SK-N-SH treated with all-trans-retinoic acid at 6 μM for 48 hours (cell line): ENCODE measurements at regions not wholly inside any gene's neighbourhood (a gene's known extent, or its start where the extent isn't known, plus 50 kb on each side); places are given as distances from the start of the nearest gene placed in this dataset.

Experiments
- ATAC-seq: fragments of 200-7000 bp; cut with Tn5 transposase; 3 replicates; pipeline ENCODE4 v1.9.1; 2020; ENCODE audit warnings: mild to moderate bottlenecking, moderate library complexity
- ARNTL ChIP-seq: fragments of 450-650 bp; formaldehyde crosslinking; IDR thresholded peaks from 2 replicates; pipeline ENCODE4 v1.5.0; 2020; ENCODE audit warnings: low read depth, mild to moderate bottlenecking, moderate library complexity, borderline replicate concordance
- BACH2 ChIP-seq: fragments of 250-450 bp; sonication (Bioruptor Pico); IDR thresholded peaks from 2 replicates; pipeline ENCODE4 v1.9.0; 2021; ENCODE audit warnings: mild to moderate bottlenecking, borderline replicate concordance
- CSDC2 ChIP-seq: fragments of 250-450 bp; sonication (Bioruptor Pico); IDR thresholded peaks from 2 replicates; pipeline ENCODE4 v1.5.0; 2020; ENCODE audit warnings: mild to moderate bottlenecking, moderate library complexity
- CSRNP3 ChIP-seq: fragments of 250-450 bp; sonication (Bioruptor Pico); IDR thresholded peaks from 2 replicates; pipeline ENCODE4 v1.5.1; 2021; ENCODE audit warnings: mild to moderate bottlenecking, moderate library complexity
- ESRRG ChIP-seq: fragments of 250-450 bp; sonication (Bioruptor Pico); IDR thresholded peaks from 2 replicates; pipeline ENCODE4 v1.6.1; 2021; ENCODE audit warnings: mild to moderate bottlenecking
- GLIS3 ChIP-seq: fragments of 250-450 bp; sonication (Bioruptor Pico); IDR thresholded peaks from 2 replicates; pipeline ENCODE4 v1.5.0; 2020; ENCODE audit warnings: mild to moderate bottlenecking, moderate library complexity
- ISL1 ChIP-seq: fragments of 250-450 bp; sonication (Bioruptor Pico); IDR thresholded peaks from 2 replicates; pipeline ENCODE4 v2.1.2; 2022; ENCODE audit warnings: mild to moderate bottlenecking, moderate library complexity
- OSR1 ChIP-seq: fragments of 250-450 bp; sonication (Bioruptor Pico); IDR thresholded peaks from 2 replicates; pipeline ENCODE4 v1.8.0; 2022; ENCODE audit warnings: moderate library complexity, mild to moderate bottlenecking, inconsistent platforms
- PATZ1 ChIP-seq: fragments of 250-450 bp; sonication (Bioruptor Pico); IDR thresholded peaks from 2 replicates; pipeline ENCODE4 v1.8.0; 2020; ENCODE audit warnings: mild to moderate bottlenecking, moderate library complexity, borderline replicate concordance
- POU6F1 ChIP-seq: fragments of 250-450 bp; sonication (Bioruptor Pico); IDR thresholded peaks from 2 replicates; pipeline ENCODE4 v1.8.0; 2021; ENCODE audit warnings: low read depth, mild to moderate bottlenecking, moderate library complexity, borderline replicate concordance
- PPARA ChIP-seq: fragments of 250-450 bp; sonication (Bioruptor Pico); IDR thresholded peaks from 2 replicates; pipeline ENCODE4 v1.5.0; 2020; ENCODE audit warnings: mild to moderate bottlenecking, borderline replicate concordance
- RARB ChIP-seq: fragments of 250-450 bp; sonication (Bioruptor Pico); IDR thresholded peaks from 2 replicates; pipeline ENCODE4 v1.8.0; 2021; ENCODE audit warnings: mild to moderate bottlenecking, moderate library complexity
- SNAI2 ChIP-seq: fragments of 250-450 bp; sonication (Bioruptor Pico); IDR thresholded peaks from 2 replicates; pipeline ENCODE4 v1.5.0; 2020; ENCODE audit warnings: mild to moderate bottlenecking, moderate library complexity
- TCF4 ChIP-seq: fragments of 250-450 bp; sonication (Bioruptor Pico); IDR thresholded peaks from 2 replicates; pipeline ENCODE4 v1.8.0; 2021; ENCODE audit warnings: mild to moderate bottlenecking, moderate library complexity, borderline replicate concordance
- TOX ChIP-seq: fragments of 250-450 bp; sonication (Bioruptor Pico); IDR thresholded peaks from 2 replicates; pipeline ENCODE4 v1.8.0; 2021; ENCODE audit warnings: mild to moderate bottlenecking, moderate library complexity, borderline replicate concordance
- TSHZ2 ChIP-seq: fragments of 250-450 bp; sonication (Bioruptor Pico); IDR thresholded peaks from 2 replicates; pipeline ENCODE4 v1.5.0; 2020; ENCODE audit warnings: mild to moderate bottlenecking, moderate library complexity
- ZC3H10 ChIP-seq: fragments of 250-450 bp; sonication (Bioruptor Pico); IDR thresholded peaks from 2 replicates; pipeline ENCODE4 v1.5.1; 2021; ENCODE audit warnings: mild to moderate bottlenecking, moderate library complexity
- ZFP30 ChIP-seq: fragments of 450-650 bp; formaldehyde crosslinking; IDR thresholded peaks from 2 replicates; pipeline ENCODE4 v1.5.0; 2022; ENCODE audit warnings: mild to moderate bottlenecking, moderate library complexity
- ZNF565 ChIP-seq: fragments of 450-650 bp; formaldehyde crosslinking; conservative IDR thresholded peaks from 2 replicates; pipeline ENCODE4 v1.5.0; 2020; ENCODE audit warnings: low read depth, mild to moderate bottlenecking, moderate library complexity
- ZNF70 ChIP-seq: fragments of 450-650 bp; formaldehyde crosslinking; IDR thresholded peaks from 2 replicates; pipeline ENCODE4 v1.5.0; 2020; ENCODE audit warnings: mild to moderate bottlenecking, moderate library complexity
- ZNF8 ChIP-seq: fragments of 450-650 bp; formaldehyde crosslinking; IDR thresholded peaks from 2 replicates; pipeline ENCODE4 v1.5.0; 2020; ENCODE audit warnings: mild to moderate bottlenecking, moderate library complexity

GRCh38 chr14:34238610-34239009, 223.4 kb downstream of the SPTSSA start:
- no peak for ATAC-seq
- no peak for TF ChIP-seq ZFP30 (CRISPR knock-in tag)
- no peak for TF ChIP-seq GLIS3 (CRISPR knock-in tag)
- no peak for TF ChIP-seq TSHZ2 (CRISPR knock-in tag)
- TF ChIP-seq ZNF70 (CRISPR knock-in tag): no peak
- no peak for TF ChIP-seq ZNF565
- no peak for TF ChIP-seq ZC3H10
- TF ChIP-seq CSDC2: no peak
- TF ChIP-seq TCF4 (CRISPR knock-in tag): no peak
- no peak for TF ChIP-seq TOX (CRISPR knock-in tag)
- no peak for TF ChIP-seq PATZ1 (CRISPR knock-in tag)
- TF ChIP-seq PPARA (CRISPR knock-in tag): no peak
- no peak for TF ChIP-seq RARB
- TF ChIP-seq BACH2: no peak
- no peak for TF ChIP-seq ZNF8 (CRISPR knock-in tag)
- no peak for TF ChIP-seq ESRRG (CRISPR knock-in tag)
- no peak for TF ChIP-seq ISL1 (CRISPR knock-in tag)

- no peak for ATAC-seq
- TF ChIP-seq PATZ1 (CRISPR knock-in tag) (no peak), ARNTL (no peak), PPARA (CRISPR knock-in tag) (no peak), TCF4 (CRISPR knock-in tag) (no peak), ISL1 (CRISPR knock-in tag) (no peak), CSDC2 (no peak), GLIS3 (CRISPR knock-in tag) (no peak), RARB (no peak), SNAI2 (CRISPR knock-in tag) (no peak)
- TF ChIP-seq, all 23 proteins: peak for 0
Measured at GRCh38 chr14:34237677-34238076, 224.4 kb downstream of the SPTSSA start.

GRCh38 chr14:34237081-34237480, 225.0 kb downstream of the SPTSSA start:
- ATAC-seq: no peak
- TF ChIP-seq OSR1 (no peak), ZFP30 (CRISPR knock-in tag) (no peak), ZNF565 (no peak), ZC3H10 (no peak), BACH2 (no peak), CSRNP3 (CRISPR knock-in tag) (no peak), SNAI2 (CRISPR knock-in tag) (no peak), ZNF70 (CRISPR knock-in tag) (no peak), ESRRG (CRISPR knock-in tag) (no peak), POU6F1 (CRISPR knock-in tag) (no peak), PPARA (CRISPR knock-in tag) (no peak), GLIS3 (CRISPR knock-in tag) (no peak), TCF4 (CRISPR knock-in tag) (no peak)
